ENCODE measurements at regions not wholly inside any gene's neighbourhood (a gene's known extent, or its start where the extent isn't known, plus 50 kb on each side); places are given as distances from the start of the nearest gene placed in this dataset.

DNA sequence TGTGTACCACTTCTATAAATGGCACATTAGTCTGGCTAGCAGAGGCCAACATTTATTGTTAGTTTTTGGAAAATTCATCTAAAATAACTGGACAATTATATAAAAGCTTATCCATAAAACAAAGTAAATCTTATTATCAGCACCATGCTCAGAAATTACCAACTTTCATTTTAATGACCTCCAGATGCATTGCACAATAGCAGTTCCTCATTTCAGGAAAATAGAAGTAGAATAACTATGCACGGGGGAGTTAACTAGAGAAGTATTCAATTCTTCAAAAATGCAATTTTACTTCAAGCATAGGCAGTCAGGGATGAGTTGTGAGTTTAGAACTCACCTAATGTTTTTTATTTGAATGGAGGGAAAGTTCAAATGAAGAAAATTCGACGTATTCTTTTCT, 1023.5 kb downstream of the PCDH17 start:
- H3K4me3 ChIP-seq (ENCODE audit: low read length), result no peak overlapping the region
- TF ChIP-seq, protein P1, sequence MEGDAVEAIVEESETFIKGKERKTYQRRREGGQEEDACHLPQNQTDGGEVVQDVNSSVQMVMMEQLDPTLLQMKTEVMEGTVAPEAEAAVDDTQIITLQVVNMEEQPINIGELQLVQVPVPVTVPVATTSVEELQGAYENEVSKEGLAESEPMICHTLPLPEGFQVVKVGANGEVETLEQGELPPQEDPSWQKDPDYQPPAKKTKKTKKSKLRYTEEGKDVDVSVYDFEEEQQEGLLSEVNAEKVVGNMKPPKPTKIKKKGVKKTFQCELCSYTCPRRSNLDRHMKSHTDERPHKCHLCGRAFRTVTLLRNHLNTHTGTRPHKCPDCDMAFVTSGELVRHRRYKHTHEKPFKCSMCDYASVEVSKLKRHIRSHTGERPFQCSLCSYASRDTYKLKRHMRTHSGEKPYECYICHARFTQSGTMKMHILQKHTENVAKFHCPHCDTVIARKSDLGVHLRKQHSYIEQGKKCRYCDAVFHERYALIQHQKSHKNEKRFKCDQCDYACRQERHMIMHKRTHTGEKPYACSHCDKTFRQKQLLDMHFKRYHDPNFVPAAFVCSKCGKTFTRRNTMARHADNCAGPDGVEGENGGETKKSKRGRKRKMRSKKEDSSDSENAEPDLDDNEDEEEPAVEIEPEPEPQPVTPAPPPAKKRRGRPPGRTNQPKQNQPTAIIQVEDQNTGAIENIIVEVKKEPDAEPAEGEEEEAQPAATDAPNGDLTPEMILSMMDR (IDR thresholded peaks at IDR 0.05; ENCODE audit: insufficient read depth, low read depth, low read length, missing control alignments), result no peak
- DNase-seq (ENCODE audit: low read depth), result no peak

DNA sequence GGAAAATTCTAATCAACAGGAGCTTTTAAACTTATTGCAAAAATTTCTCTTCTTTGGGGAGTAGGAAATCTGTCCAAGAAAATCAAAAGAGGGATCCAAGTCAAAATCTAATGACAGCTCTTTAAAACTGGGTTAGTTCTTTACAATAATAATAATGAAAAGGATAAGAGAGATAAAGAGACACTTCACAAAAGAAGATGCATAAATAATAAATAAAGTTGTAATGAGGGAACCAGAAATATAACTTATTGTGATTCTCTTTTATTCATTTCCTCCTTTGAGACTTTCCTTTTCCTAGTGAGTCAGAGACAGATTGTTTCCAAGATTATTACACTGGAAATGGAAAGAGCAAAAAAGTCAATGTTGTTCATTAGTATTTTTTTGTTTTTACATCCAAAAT, 1029.3 kb downstream of the PCDH17 start:
- H3K4me3 ChIP-seq (ENCODE audit: low read length), result no peak overlapping the region
- TF ChIP-seq, protein P1 (IDR thresholded peaks at IDR 0.05; ENCODE audit: insufficient read depth, low read depth, low read length, missing control alignments), result no peak
- DNase-seq (ENCODE audit: low read depth), result no peak

DNA sequence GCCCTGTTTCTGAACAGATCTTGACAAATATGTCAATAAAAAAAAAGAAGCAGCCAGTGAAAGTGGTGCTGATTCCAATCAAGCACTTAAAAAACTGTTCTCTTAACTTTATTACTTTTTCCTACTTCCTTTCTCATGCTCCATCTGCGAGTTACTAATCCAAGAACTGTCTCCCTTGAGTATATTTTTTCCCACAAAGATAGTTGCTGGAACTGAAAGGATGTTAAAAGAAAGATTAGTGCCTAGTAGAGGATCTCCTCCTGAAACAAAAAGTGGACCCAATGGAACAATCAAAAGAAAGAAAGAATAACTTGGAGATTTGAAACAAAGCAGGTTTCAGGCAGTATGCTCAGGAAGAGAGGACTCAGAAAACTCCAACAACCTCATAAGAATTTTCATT, 1034.8 kb downstream of the PCDH17 start:
- TF ChIP-seq, protein P1 (IDR thresholded peaks at IDR 0.05; ENCODE audit: insufficient read depth, low read depth, low read length, missing control alignments), result no peak

DNA sequence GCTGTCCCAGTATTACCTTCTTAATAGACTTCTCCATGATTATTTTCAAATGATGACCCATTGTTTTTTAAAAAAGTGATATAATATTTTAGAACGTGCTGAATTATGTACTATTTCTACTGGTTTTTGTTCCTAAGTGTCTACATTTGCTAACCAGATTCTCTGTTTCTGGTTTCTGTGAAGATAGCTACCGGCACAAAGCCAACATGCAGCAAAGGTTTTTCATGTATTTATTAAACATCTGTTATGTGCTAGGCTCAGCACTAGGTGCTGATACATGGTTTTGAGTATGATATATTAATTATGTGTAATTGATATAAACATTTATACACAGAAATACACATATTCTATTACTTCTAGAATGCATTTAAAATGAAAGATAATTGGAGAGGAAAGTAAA, 1035.6 kb downstream of the PCDH17 start:
- H3K4me3 ChIP-seq (ENCODE audit: low read length), result no peak overlapping the region
- TF ChIP-seq, protein P1 (IDR thresholded peaks at IDR 0.05; ENCODE audit: insufficient read depth, low read depth, low read length, missing control alignments), result no peak
- DNase-seq (ENCODE audit: low read depth), result no peak

More for the DNA sequence above, 1034.8 kb downstream of the PCDH17 start:
- no peak for DNase-seq (ENCODE audit: low read depth)
- no peak overlapping the region for H3K4me3 ChIP-seq (ENCODE audit: low read length)

DNA sequence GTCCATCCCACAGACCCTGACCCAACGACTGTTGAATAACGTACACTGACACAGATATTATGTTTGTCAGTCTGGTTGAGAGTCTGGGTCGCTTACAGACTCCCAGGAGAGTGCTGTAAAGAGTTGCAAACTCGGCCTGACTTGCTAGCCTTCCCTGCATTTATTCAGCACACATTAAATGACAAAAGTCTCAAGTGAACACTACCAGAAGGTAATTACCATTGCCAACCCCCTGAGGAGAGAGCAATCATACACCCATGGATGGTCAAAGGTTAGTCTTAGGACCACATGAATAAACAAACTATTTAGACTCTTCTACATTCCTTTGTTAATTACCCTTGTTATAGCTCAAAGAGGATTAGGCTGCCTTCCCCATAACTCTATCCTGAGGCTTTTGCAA, 1048.6 kb downstream of the PCDH17 start:
- DNase-seq (ENCODE audit: low read depth), result no peak
- TF ChIP-seq, protein P1 (IDR thresholded peaks at IDR 0.05; ENCODE audit: insufficient read depth, low read depth, low read length, missing control alignments), result no peak
- no peak overlapping the region for H3K4me3 ChIP-seq (ENCODE audit: low read length)

DNA sequence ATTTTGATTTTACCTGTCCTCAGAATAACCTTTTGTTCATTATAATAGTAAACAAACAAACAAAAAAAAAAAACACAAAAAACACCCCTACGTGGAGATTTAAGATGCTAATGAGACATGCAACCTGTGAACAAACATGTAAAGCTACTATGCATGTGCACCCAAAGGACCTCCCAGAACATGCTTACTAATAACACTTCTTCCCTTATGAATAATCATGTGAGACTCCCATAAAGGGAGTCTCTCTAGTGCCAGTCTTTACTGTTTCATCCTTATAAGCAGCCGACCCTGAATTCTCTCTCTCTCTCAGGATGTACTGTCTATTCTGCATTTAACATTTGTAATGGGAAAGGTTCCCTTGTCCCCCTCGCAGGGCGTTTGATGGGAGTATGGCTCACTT, 1051.1 kb downstream of the PCDH17 start:
- H3K4me3 ChIP-seq (ENCODE audit: low read length), result no peak overlapping the region
- no peak for DNase-seq (ENCODE audit: low read depth)
- TF ChIP-seq, protein P1 (IDR thresholded peaks at IDR 0.05; ENCODE audit: insufficient read depth, low read depth, low read length, missing control alignments), result no peak

DNA sequence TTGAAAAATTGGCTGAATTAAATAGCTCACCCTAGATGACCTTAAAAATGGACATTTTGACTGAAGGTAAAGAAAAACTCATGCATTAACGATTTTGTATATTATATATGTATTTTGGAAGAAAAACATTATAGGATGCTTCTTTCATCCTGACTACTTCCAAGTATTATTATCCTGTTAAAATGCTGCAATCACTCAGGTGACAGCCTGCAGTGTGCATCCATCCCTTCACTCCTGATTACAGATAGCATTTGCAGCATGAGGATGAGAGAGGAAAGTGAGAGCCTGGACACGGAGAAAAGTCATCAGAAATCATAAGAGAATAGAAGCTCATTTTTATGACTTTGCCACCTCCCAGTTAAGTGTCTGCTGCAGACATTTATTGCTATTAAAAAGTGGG, 1055.6 kb downstream of the PCDH17 start:
- H3K4me3 ChIP-seq (ENCODE audit: low read length), result no peak overlapping the region
- DNase-seq (ENCODE audit: low read depth), result no peak
- TF ChIP-seq, protein P1 (IDR thresholded peaks at IDR 0.05; ENCODE audit: insufficient read depth, low read depth, low read length, missing control alignments), result no peak

Data from epithelial cell of esophagus (primary cell).